ENCODE measurements at regions not wholly inside any gene's neighbourhood (a gene's known extent, or its start where the extent isn't known, plus 50 kb on each side); places are given as distances from the start of the nearest gene placed in this dataset.

DNA sequence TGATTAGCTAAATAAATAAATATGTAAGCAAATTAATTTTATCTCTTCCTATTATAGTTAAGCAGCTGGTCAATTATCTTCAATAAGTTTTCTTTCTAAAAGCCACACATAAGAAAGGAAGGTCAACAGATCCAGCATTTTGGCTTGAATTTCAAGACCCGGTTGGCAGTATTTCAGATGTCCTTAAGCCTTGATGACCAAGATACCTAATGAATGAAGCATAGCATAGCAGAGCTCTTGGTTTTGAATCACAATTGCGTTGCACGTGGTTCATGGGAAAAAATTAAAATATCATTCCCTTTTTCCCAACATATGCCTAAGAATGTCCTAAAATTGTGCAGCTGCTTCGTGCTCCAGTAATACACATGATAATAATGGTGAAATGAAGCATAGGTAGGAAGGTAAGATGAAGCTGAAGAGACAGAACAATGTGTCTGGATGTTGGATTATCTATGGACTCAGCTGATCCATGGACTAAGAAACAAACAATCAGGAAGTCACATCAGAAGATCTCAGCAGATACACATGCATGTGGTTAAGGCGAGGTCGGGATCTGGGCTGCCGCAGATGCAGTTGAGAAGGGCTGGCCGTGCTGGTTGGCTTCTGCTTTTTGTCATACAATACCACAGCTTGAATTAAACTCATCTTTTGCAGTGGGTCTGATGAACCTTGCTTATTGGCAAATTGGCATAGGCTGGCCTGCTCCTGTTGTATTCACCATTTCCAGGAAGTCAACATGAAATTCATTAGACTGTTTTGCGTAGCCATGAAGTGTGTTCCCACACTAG, 284.9 kb upstream of the RUNX1 start:
- WGBS (ENCODE audit: insufficient coverage, insufficient read length), result no CpG with 5 or more reads among the region's 9 CpGs
- no peaks in the 10 kb centered on the region; the same call in 1 of the 2 replicates for H3K27me3 ChIP-seq (ENCODE audit: control insufficient read depth, insufficient read depth, low read length)
- no peak for DNase-seq (ENCODE audit: low read depth, low spot score)
- H3K27ac ChIP-seq (ENCODE audit: low read length), result no peak overlapping the region
- no peaks in the 10 kb centered on the region for H3K4me1 ChIP-seq (ENCODE audit: control insufficient read depth, insufficient read depth, low read length)
- no peaks in the 10 kb centered on the region for H3K9me3 ChIP-seq (ENCODE audit: control insufficient read depth, insufficient read depth, low read length)
- no peaks in the 10 kb centered on the region for H3K36me3 ChIP-seq (ENCODE audit: control insufficient read depth, insufficient read depth, low read length)
- no peak overlapping the region for H3K4me3 ChIP-seq (ENCODE audit: low read length)

- Histone ChIP-seq H3K27me3 (ENCODE audit: control insufficient read depth, insufficient read depth, low read length) (no peaks in the 10 kb centered on the region; the same call in 1 of the 2 replicates), H3K36me3 (ENCODE audit: control insufficient read depth, insufficient read depth, low read length) (no peaks in the 10 kb centered on the region), H3K4me1 (ENCODE audit: control insufficient read depth, insufficient read depth, low read length) (no peaks in the 10 kb centered on the region), H3K4me3 (ENCODE audit: low read length) (no peak overlapping the region), H3K9me3 (ENCODE audit: control insufficient read depth, insufficient read depth, low read length) (no peaks in the 10 kb centered on the region), H3K27ac (ENCODE audit: low read length) (no peak overlapping the region)
- WGBS (ENCODE audit: insufficient coverage, insufficient read length), result no CpG with 5 or more reads among the region's 5 CpGs
- no peak for DNase-seq (ENCODE audit: low read depth, low spot score)
Observed at GRCh38 chr21:35332841-35333426, 283.8 kb upstream of the RUNX1 start.

- H3K36me3 ChIP-seq (ENCODE audit: control insufficient read depth, insufficient read depth, low read length), result no peaks in the 10 kb centered on the region
- no peaks in the 10 kb centered on the region for H3K4me1 ChIP-seq (ENCODE audit: control insufficient read depth, insufficient read depth, low read length)
- H3K9me3 ChIP-seq (ENCODE audit: control insufficient read depth, insufficient read depth, low read length), result no peaks in the 10 kb centered on the region
- H3K27me3 ChIP-seq (ENCODE audit: control insufficient read depth, insufficient read depth, low read length), result no peaks in the 10 kb centered on the region
- no peak overlapping the region for H3K4me3 ChIP-seq (ENCODE audit: low read length)
- no CpG with 5 or more reads among the region's 4 CpGs for WGBS (ENCODE audit: insufficient coverage, insufficient read length)
- H3K27ac ChIP-seq (ENCODE audit: low read length), result no peak overlapping the region
- no peak for DNase-seq (ENCODE audit: low read depth, low spot score)
Observed at GRCh38 chr21:35329940-35330660, 281.0 kb upstream of the RUNX1 start.

DNA sequence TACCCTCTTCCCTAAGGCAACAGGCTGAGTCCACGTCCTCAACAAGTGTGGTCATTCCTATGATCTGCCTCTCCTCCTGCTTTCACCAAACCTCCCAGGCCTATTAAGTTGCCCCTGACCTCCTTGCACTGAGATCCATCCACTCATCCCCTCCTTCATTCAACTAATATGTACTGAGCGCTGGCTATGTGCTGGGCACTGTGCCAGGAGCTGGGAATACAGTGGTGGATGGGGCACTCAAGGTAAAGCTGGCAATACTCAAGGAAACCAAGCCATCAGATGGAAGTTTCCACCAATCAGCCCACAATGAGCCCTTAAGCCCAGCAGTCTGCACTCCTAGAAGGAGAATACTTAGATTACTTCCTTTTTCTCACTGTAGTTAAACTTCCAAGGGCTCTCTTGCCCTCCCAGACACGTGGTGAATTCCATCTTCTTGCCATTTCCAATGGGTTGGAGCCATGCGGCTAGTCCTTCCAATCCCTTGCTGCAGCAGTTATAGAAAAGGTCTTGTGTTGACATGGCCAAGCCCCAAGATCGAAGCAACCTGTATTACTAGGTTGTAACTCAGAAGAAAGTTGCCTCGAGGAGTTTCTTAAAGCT, 279.9 kb upstream of the RUNX1 start:
- WGBS (ENCODE audit: insufficient coverage, insufficient read length), result no CpG with 5 or more reads among the region's 6 CpGs
- no peaks in the 10 kb centered on the region for H3K27me3 ChIP-seq (ENCODE audit: control insufficient read depth, insufficient read depth, low read length)
- H3K4me1 ChIP-seq (ENCODE audit: control insufficient read depth, insufficient read depth, low read length), result no peaks in the 10 kb centered on the region
- no peak overlapping the region for H3K4me3 ChIP-seq (ENCODE audit: low read length)
- H3K27ac ChIP-seq (ENCODE audit: low read length), result no peak overlapping the region
- no peaks in the 10 kb centered on the region for H3K36me3 ChIP-seq (ENCODE audit: control insufficient read depth, insufficient read depth, low read length)
- no peak for DNase-seq (ENCODE audit: low read depth, low spot score)
- H3K9me3 ChIP-seq (ENCODE audit: control insufficient read depth, insufficient read depth, low read length), result no peaks in the 10 kb centered on the region

DNA sequence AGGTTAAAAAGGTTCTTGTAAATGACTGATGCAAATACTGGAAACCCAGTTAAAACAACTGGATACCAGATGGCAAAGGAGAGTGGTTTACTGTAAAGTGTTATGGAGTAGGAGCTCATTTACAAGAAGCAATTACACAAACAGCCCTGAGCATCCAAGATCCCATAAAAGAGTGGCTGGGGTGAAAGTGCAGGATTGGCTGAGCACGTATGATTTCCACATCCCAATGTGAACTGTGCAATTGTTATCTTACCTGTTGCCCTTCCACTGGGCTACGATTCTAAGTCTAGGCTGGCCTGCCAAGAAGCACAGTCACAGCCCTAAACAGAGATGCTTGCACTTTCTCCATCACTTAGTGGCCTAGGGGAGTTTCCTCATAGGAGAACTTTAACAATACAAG, 277.6 kb upstream of the RUNX1 start:
- no peaks in the 10 kb centered on the region for H3K36me3 ChIP-seq (ENCODE audit: control insufficient read depth, insufficient read depth, low read length)
- no CpG with 5 or more reads among the region's 2 CpGs for WGBS (ENCODE audit: insufficient coverage, insufficient read length)
- H3K4me1 ChIP-seq (ENCODE audit: control insufficient read depth, insufficient read depth, low read length), result no peaks in the 10 kb centered on the region
- no peaks in the 10 kb centered on the region for H3K9me3 ChIP-seq (ENCODE audit: control insufficient read depth, insufficient read depth, low read length)
- no peak overlapping the region for H3K4me3 ChIP-seq (ENCODE audit: low read length)
- no peaks in the 10 kb centered on the region for H3K27me3 ChIP-seq (ENCODE audit: control insufficient read depth, insufficient read depth, low read length)
- no peak for DNase-seq (ENCODE audit: low read depth, low spot score)
- H3K27ac ChIP-seq (ENCODE audit: low read length), result no peak overlapping the region

GRCh38 chr21:35325953-35326352, 276.9 kb upstream of the RUNX1 start:
- no peaks in the 10 kb centered on the region for H3K36me3 ChIP-seq (ENCODE audit: control insufficient read depth, insufficient read depth, low read length)
- H3K4me3 ChIP-seq (ENCODE audit: low read length), result no peak overlapping the region
- WGBS (ENCODE audit: insufficient coverage, insufficient read length), result no CpG with 5 or more reads among the region's 2 CpGs
- DNase-seq (ENCODE audit: low read depth, low spot score), result no peak
- no peaks in the 10 kb centered on the region for H3K4me1 ChIP-seq (ENCODE audit: control insufficient read depth, insufficient read depth, low read length)
- no peak overlapping the region for H3K27ac ChIP-seq (ENCODE audit: low read length)
- H3K27me3 ChIP-seq (ENCODE audit: control insufficient read depth, insufficient read depth, low read length), result no peaks in the 10 kb centered on the region
- H3K9me3 ChIP-seq (ENCODE audit: control insufficient read depth, insufficient read depth, low read length), result no peaks in the 10 kb centered on the region

GRCh38 chr21:35324372-35325220, 275.5 kb upstream of the RUNX1 start:
- no peaks in the 10 kb centered on the region for H3K4me1 ChIP-seq (ENCODE audit: control insufficient read depth, insufficient read depth, low read length)
- no peaks in the 10 kb centered on the region for H3K27me3 ChIP-seq (ENCODE audit: control insufficient read depth, insufficient read depth, low read length)
- no peaks in the 10 kb centered on the region for H3K36me3 ChIP-seq (ENCODE audit: control insufficient read depth, insufficient read depth, low read length)
- H3K27ac ChIP-seq (ENCODE audit: low read length), result no peak overlapping the region
- WGBS (ENCODE audit: insufficient coverage, insufficient read length), result no CpG with 5 or more reads among the region's 14 CpGs
- H3K4me3 ChIP-seq (ENCODE audit: low read length), result no peak overlapping the region
- H3K9me3 ChIP-seq (ENCODE audit: control insufficient read depth, insufficient read depth, low read length), result no peaks in the 10 kb centered on the region
- DNase-seq (ENCODE audit: low read depth, low spot score), result no peak

DNA sequence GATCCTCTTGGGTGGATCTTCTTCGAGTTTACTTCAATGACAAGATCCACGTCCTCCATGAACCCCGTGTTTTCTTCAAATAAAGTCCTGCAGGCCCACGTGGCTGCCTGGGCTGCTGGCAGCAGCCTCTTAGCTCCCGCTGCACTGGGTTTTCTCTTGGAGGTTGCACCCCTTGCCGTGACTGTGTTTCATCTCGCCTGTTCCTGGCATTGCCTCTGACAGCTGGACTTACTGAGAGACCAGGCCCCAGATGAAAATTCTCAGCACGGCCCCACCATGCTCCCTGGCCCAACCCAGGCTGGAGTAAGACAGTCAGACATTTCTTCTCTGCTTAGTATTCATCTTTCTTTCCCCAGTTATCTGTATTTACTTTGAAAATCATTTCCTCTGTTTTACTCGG, 274.8 kb upstream of the RUNX1 start:
- no peak overlapping the region for H3K27ac ChIP-seq (ENCODE audit: low read length)
- no peak for DNase-seq (ENCODE audit: low read depth, low spot score)
- H3K36me3 ChIP-seq (ENCODE audit: control insufficient read depth, insufficient read depth, low read length), result no peaks in the 10 kb centered on the region
- no peaks in the 10 kb centered on the region for H3K9me3 ChIP-seq (ENCODE audit: control insufficient read depth, insufficient read depth, low read length)
- no CpG with 5 or more reads among the region's 9 CpGs for WGBS (ENCODE audit: insufficient coverage, insufficient read length)
- H3K4me3 ChIP-seq (ENCODE audit: low read length), result no peak overlapping the region
- no peaks in the 10 kb centered on the region for H3K27me3 ChIP-seq (ENCODE audit: control insufficient read depth, insufficient read depth, low read length)
- H3K4me1 ChIP-seq (ENCODE audit: control insufficient read depth, insufficient read depth, low read length), result no peaks in the 10 kb centered on the region

- no peaks in the 10 kb centered on the region for H3K27me3 ChIP-seq (ENCODE audit: control insufficient read depth, insufficient read depth, low read length)
- no CpG with 5 or more reads among the region's 8 CpGs for WGBS (ENCODE audit: insufficient coverage, insufficient read length)
Observed at GRCh38 chr21:35321322-35322200, 272.5 kb upstream of the RUNX1 start.

More at GRCh38 chr21:35321322-35322200, 272.5 kb upstream of the RUNX1 start:
- no peak overlapping the region for H3K4me3 ChIP-seq (ENCODE audit: low read length)
- no peak for DNase-seq (ENCODE audit: low read depth, low spot score)
- no peak overlapping the region for H3K27ac ChIP-seq (ENCODE audit: low read length)
- no peaks in the 10 kb centered on the region for H3K36me3 ChIP-seq (ENCODE audit: control insufficient read depth, insufficient read depth, low read length)
- no peaks in the 10 kb centered on the region for H3K9me3 ChIP-seq (ENCODE audit: control insufficient read depth, insufficient read depth, low read length)
- H3K4me1 ChIP-seq (ENCODE audit: control insufficient read depth, insufficient read depth, low read length), result no peaks in the 10 kb centered on the region

Measured in iPS DF 6.9 (cell line).